HCT116 (cell line): ENCODE measurements at regions not wholly inside any gene's neighbourhood (a gene's known extent, or its start where the extent isn't known, plus 50 kb on each side); places are given as distances from the start of the nearest gene placed in this dataset.

Experiments
- ATAC-seq: fragments of 200-7000 bp; cut with Tn5 transposase; 2 replicates; pipeline ENCODE4 v1.9.1; 2020; ENCODE audit warnings: mild to moderate bottlenecking, moderate library complexity
- BruUV-seq: library from RNA; stranded (reverse); fragments of 400-500 nt; replicated peaks from 2 replicates; lab custom pipeline; 2021; lab: Mats Ljungman, UMichigan
- CTCF ChIA-PET: fragments of 300-600 bp; sonication (Branson Sonifier 250); formaldehyde crosslinking; loops from one replicate; lab custom pipeline; 2021; ENCODE audit warnings: antibody characterized with exemption; lab: Charles Lee
- POLR2A ChIA-PET: fragments of 300-600, 350-600 bp; sonication (Branson Sonifier 250); formaldehyde crosslinking; loops from one replicate; lab custom pipeline; 2021; ENCODE audit warnings: antibody characterized with exemption; lab: Charles Lee
- RAD21 ChIA-PET, 2 experiments: fragments of 300-600 bp; sonication (Branson Sonifier 250); formaldehyde crosslinking; loops; one replicate each; lab custom pipeline; 2023; ENCODE audit warnings: low total read pairs in 2 of 2; ENCODE audit not compliant: uncharacterized antibody in 2 of 2, unreplicated experiment in 2 of 2, low non-redundant PET in 1 of 2; lab: Charles Lee
- DNase-seq: peaks from one replicate; pipeline ENCODE4 v3.0.0-alpha.2; 2010; ENCODE audit warnings: low read depth, low spot score
- H2AFZ ChIP-seq: fragments of 200-600 bp; shearing (Covaris generic), sonication (generic); 2 replicates; pipeline ENCODE4 v1.6.1; 2017; ENCODE audit warnings: low read depth, mixed run types, mixed read lengths, antibody characterized with exemption, low read length; ENCODE audit not compliant: poor library complexity, severe bottlenecking
- H3K27ac ChIP-seq: 2 replicates; pipeline ENCODE4 v1.5.1; 2012; ENCODE audit warnings: low read depth, low read length
- H3K27me3 ChIP-seq: fragments of 200-600 bp; sonication (generic); 2 replicates; pipeline ENCODE4 v1.6.1; 2016; ENCODE audit warnings: mixed run types, low read length, mixed read lengths; ENCODE audit not compliant: insufficient read depth
- H3K36me3 ChIP-seq, 2 experiments: fragments of 200-500 bp in 1 of 2; fragments of 200-600 bp in 1 of 2; sonication (Bioruptor generic) in 1 of 2; sonication (generic) in 1 of 2; 2 replicates each; pipeline versions ENCODE4 v1.5.1 to v1.6.1; 2014 to 2016; ENCODE audit warnings: low read length in 2 of 2, inconsistent platforms in 1 of 2, mixed read lengths in 1 of 2, mixed run types in 1 of 2; ENCODE audit not compliant: insufficient read depth in 2 of 2, control insufficient read depth in 1 of 2
- H3K4me1 ChIP-seq, 2 experiments: fragments of 200-600 bp in 1 of 2; sonication (generic) in 1 of 2; 2 replicates each; pipeline versions ENCODE4 v1.5.1 to v1.6.1; 2012 to 2017; ENCODE audit warnings: low read length in 2 of 2, inconsistent platforms in 1 of 2, mild to moderate bottlenecking in 1 of 2, mixed read lengths in 1 of 2, mixed run types in 1 of 2, moderate library complexity in 1 of 2; ENCODE audit not compliant: insufficient read depth in 2 of 2, control insufficient read depth in 1 of 2
- H3K4me2 ChIP-seq: fragments of 200-600 bp; sonication (generic); 2 replicates; pipeline ENCODE4 v1.6.1; 2017; ENCODE audit warnings: mixed run types, low read length, mixed read lengths
- H3K4me3 ChIP-seq, 2 experiments: fragments of 200-600 bp in 1 of 2; sonication (generic) in 1 of 2; replicated peaks in 1 of 2; 2 replicates each; pipeline ENCODE4 v1.5.1; 2011 to 2016; ENCODE audit warnings: low read length in 2 of 2, control low read depth in 1 of 2, low read depth in 1 of 2, mild to moderate bottlenecking in 1 of 2, mixed read lengths in 1 of 2, mixed run types in 1 of 2
- H3K79me2 ChIP-seq: fragments of 200-600 bp; sonication (generic); 2 replicates; pipeline ENCODE4 v1.6.1; 2017; ENCODE audit warnings: mild to moderate bottlenecking, mixed run types, low read length, moderate library complexity, mixed read lengths; ENCODE audit not compliant: insufficient read depth
- H3K9ac ChIP-seq: fragments of 200-600 bp; sonication (generic); 2 replicates; pipeline ENCODE4 v1.6.1; 2016; ENCODE audit warnings: low read length, mixed read lengths
- H3K9me2 ChIP-seq: fragments of 200-600 bp; sonication (generic), shearing (Covaris generic); 2 replicates; pipeline ENCODE4 v1.6.1; 2017; ENCODE audit warnings: mixed run types, mild to moderate bottlenecking, moderate library complexity; ENCODE audit not compliant: insufficient read depth
- H3K9me3 ChIP-seq, 2 experiments: fragments of 200-500 bp in 1 of 2; fragments of 200-600 bp in 1 of 2; sonication (Bioruptor generic) in 1 of 2; sonication (generic) in 1 of 2; 2 replicates each; pipeline ENCODE4 v1.6.1; 2014 to 2017; ENCODE audit warnings: low read length in 2 of 2, mixed read lengths in 2 of 2, inconsistent platforms in 1 of 2, low read depth in 1 of 2, mild to moderate bottlenecking in 1 of 2, mixed run types in 1 of 2, moderate library complexity in 1 of 2; ENCODE audit not compliant: control insufficient read depth in 1 of 2, insufficient read depth in 1 of 2
- H4K20me1 ChIP-seq: fragments of 200-600 bp; sonication (generic), shearing (Covaris generic); 2 replicates; pipeline ENCODE4 v1.6.1; 2017; ENCODE audit warnings: mixed run types, mild to moderate bottlenecking, moderate library complexity; ENCODE audit not compliant: insufficient read depth
- CBX3 ChIP-seq: IDR thresholded peaks from 2 replicates; pipeline ENCODE4 v1.6.1; 2012; ENCODE audit warnings: low read depth
- FOSL1 ChIP-seq: IDR thresholded peaks from 2 replicates; pipeline ENCODE4 v1.6.1; 2012; ENCODE audit warnings: low read depth
- JUND ChIP-seq: IDR thresholded peaks from 2 replicates; pipeline ENCODE4 v1.6.1; 2012
- POLR2AphosphoS5 ChIP-seq: IDR thresholded peaks from 2 replicates; pipeline ENCODE4 v1.6.1; 2011; ENCODE audit warnings: mild to moderate bottlenecking, low read depth, low read length, moderate library complexity
- SIN3A ChIP-seq: IDR thresholded peaks from 2 replicates; pipeline ENCODE4 v1.6.1; 2012; ENCODE audit warnings: low read depth
- SRF ChIP-seq: IDR thresholded peaks from 2 replicates; pipeline ENCODE4 v1.6.1; 2012; ENCODE audit warnings: low read depth
- TCF7L2 ChIP-seq: IDR thresholded peaks from 2 replicates; pipeline ENCODE4 v1.7.0; 2011; ENCODE audit warnings: borderline replicate concordance, inconsistent platforms; ENCODE audit not compliant: insufficient read depth, insufficient read length; ENCODE audit errors: extremely low read depth
- ZFX ChIP-seq: fragments of 450-650 bp; IDR thresholded peaks from 2 replicates; pipeline ENCODE4 v1.6.1; 2017
- intact Hi-C: fragments of 100-400 bp; cut with micrococcal nuclease; formaldehyde crosslinking; loops from 2 replicates; pipeline ENCODE4 v1.10.0; 2022
- TF ChIP-seq, protein P1 (sequence below): IDR thresholded peaks from 2 replicates; pipeline ENCODE4 v1.6.1; 2012
- TF ChIP-seq, protein P2 (sequence below): IDR thresholded peaks from 2 replicates; pipeline ENCODE4 v1.6.1; 2012; ENCODE audit warnings: low read depth

DNA sequence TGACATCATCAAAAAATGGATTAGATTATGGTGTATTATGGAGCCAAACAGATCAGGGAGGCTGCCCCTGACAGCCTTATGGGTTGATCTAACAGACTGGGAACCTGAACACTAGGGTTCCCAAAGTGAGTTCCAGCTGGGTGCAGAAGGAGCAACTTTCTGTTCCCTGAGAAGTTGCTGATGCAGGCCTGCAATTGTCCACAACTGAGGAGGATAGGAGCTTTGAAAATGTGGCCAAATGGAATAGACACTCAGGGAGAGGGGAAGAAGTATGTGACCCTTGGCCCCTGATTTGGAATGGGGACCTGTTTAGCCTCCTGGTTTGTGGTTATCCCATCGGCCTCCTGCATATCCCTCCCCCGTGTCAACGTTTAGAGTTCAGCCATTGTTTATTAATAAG is 262.2 kb upstream of the SKOR2 start:
- no peaks in the 10 kb centered on the region for H3K9me2 ChIP-seq
- BruUV-seq: no TSS peak
- no peaks in the 10 kb centered on the region for H3K36me3 ChIP-seq
- H2AFZ ChIP-seq: no peak overlapping the region
- TF ChIP-seq POLR2AphosphoS5: no peak
- TF ChIP-seq, protein P1, sequence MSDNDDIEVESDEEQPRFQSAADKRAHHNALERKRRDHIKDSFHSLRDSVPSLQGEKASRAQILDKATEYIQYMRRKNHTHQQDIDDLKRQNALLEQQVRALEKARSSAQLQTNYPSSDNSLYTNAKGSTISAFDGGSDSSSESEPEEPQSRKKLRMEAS: no peak
- no peak for TF ChIP-seq SRF
- TF ChIP-seq TCF7L2: no peak
- TF ChIP-seq JUND: no peak
- TF ChIP-seq CBX3: no peak
- TF ChIP-seq FOSL1: no peak
- TF ChIP-seq ZFX: no peak
- TF ChIP-seq SIN3A: no peak
- TF ChIP-seq, protein P2, sequence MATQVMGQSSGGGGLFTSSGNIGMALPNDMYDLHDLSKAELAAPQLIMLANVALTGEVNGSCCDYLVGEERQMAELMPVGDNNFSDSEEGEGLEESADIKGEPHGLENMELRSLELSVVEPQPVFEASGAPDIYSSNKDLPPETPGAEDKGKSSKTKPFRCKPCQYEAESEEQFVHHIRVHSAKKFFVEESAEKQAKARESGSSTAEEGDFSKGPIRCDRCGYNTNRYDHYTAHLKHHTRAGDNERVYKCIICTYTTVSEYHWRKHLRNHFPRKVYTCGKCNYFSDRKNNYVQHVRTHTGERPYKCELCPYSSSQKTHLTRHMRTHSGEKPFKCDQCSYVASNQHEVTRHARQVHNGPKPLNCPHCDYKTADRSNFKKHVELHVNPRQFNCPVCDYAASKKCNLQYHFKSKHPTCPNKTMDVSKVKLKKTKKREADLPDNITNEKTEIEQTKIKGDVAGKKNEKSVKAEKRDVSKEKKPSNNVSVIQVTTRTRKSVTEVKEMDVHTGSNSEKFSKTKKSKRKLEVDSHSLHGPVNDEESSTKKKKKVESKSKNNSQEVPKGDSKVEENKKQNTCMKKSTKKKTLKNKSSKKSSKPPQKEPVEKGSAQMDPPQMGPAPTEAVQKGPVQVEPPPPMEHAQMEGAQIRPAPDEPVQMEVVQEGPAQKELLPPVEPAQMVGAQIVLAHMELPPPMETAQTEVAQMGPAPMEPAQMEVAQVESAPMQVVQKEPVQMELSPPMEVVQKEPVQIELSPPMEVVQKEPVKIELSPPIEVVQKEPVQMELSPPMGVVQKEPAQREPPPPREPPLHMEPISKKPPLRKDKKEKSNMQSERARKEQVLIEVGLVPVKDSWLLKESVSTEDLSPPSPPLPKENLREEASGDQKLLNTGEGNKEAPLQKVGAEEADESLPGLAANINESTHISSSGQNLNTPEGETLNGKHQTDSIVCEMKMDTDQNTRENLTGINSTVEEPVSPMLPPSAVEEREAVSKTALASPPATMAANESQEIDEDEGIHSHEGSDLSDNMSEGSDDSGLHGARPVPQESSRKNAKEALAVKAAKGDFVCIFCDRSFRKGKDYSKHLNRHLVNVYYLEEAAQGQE: no peak
- H3K79me2 ChIP-seq: no peaks in the 10 kb centered on the region
- DNase-seq (no peak), ATAC-seq (no peak)
- H3K4me1 ChIP-seq: no peaks in the 10 kb centered on the region
- no peaks in the 10 kb centered on the region for H3K9me3 ChIP-seq
- H3K4me2 ChIP-seq: no peak overlapping the region
- H4K20me1 ChIP-seq: no peaks in the 10 kb centered on the region
- intact Hi-C loops: no loop called here
- 0 out of 2 replicates have a peak, but pooled peaks cover 3% of the 10 kb centered on the region for H3K27me3 ChIP-seq
- CTCF ChIA-PET: no interaction called here
- POLR2A ChIA-PET: no interaction called here
- H3K27ac ChIP-seq: no peak overlapping the region
- H3K4me3 ChIP-seq: no peak overlapping the region
- RAD21 ChIA-PET: no interaction called here
- H3K9ac ChIP-seq: no peak overlapping the region
